Pancreas (tissue), 10 donors: ENCODE measurements at regions not wholly inside any gene's neighbourhood (a gene's known extent, or its start where the extent isn't known, plus 50 kb on each side); places are given as distances from the start of the nearest gene placed in this dataset.

ENCODE experiments used
- ATAC-seq, 4 donors: fragments of 200-7000 bp; cut with Tn5 transposase; one replicate each; pipeline versions ENCODE4 v1.8.0 to v1.9.1; 2020; ENCODE audit warnings: mild to moderate bottlenecking in 4 of 4, moderate library complexity in 4 of 4
- DNase-seq, 6 donors: peaks; one replicate each; pipeline ENCODE4 v3.0.0-alpha.2; 2020
- FAIRE-seq: peaks from 2 replicates; lab custom pipeline; 2012; peaks lifted over from hg19 to GRCh38; lab: Jason Lieb, UNC
- H3K27ac ChIP-seq, 4 donors: fragments of 200-600 bp; sonication (generic); 1 replicate in 3 of 4; 2 replicates in 1 of 4; pipeline versions ENCODE4 v1.5.0 to v1.8.0; 2020
- H3K27me3 ChIP-seq, 4 donors: fragments of 200-600 bp; one replicate each; pipeline ENCODE4 v1.8.0; 2021
- H3K36me3 ChIP-seq, 3 donors: fragments of 200-600 bp; sonication (generic) in 1 of 3; one replicate each; pipeline versions ENCODE4 v1.5.0 to v1.8.0; 2020 to 2021
- H3K4me1 ChIP-seq, 3 donors: fragments of 200-600 bp; one replicate each; pipeline ENCODE4 v1.8.0; 2021
- H3K4me3 ChIP-seq, 4 donors: fragments of 200-600 bp; sonication (generic) in 2 of 4; one replicate each; pipeline versions ENCODE4 v1.5.0 to v1.8.0; 2020 to 2021
- H3K9me3 ChIP-seq, 4 donors: fragments of 200-600 bp; one replicate each; pipeline ENCODE4 v1.8.0; 2021
- WGBS, 2 donors: extraction: QIAGEN DNeasy Blood & Tissue Kit; methylation state at CpG; one replicate each; pipeline ENCODE4 v1.1.7; 2013; 5-methylcytosine and 5-hydroxymethylcytosine counted together
- intact Hi-C, 3 donors: fragments of 100-400 bp; cut with DNase I; formaldehyde crosslinking; loops; one replicate each; pipeline versions ENCODE4 v1.11.1 to v1.14.2; 2022
- TF ChIP-seq, protein P1 (sequence below), 4 donors: fragments of 200-600 bp; sonication (generic) in 3 of 4; IDR thresholded peaks; one replicate each; pipeline versions ENCODE4 v1.5.0 to v1.8.0; 2021; ENCODE audit warnings: antibody characterized with exemption in 4 of 4
- donor health status: healthy with polysubstance abuse.
- donor health status: DM: no; HTN: no; CAD: no; lungs with moderate emphysema.
- donor health status: DM: no; HTN: no; CAD: no.
- donor health status: control.
- donor health status: control.
- donor health status: Bipolar disorder and iron deficiency.
- donor health status: DM: yes; HTN: yes; CAD: no.
- donor health status: DM: no; HTN: no; CAD: no.
- donor health status: DM: no; HTN: no; CAD: no.
- donor health status: DM: yes; HTN: yes; CAD: no.

GRCh38 chr2:215835657-215836056 is 177.7 kb downstream of the MREG start:
- Histone ChIP-seq H3K4me1 (no peaks in the 10 kb centered on the region), H3K27me3 (no peaks in the 10 kb centered on the region), H3K4me3 (no peak overlapping the region), H3K9me3 (no peaks in the 10 kb centered on the region), H3K27ac (no peak overlapping the region), H3K36me3 (no peaks in the 10 kb centered on the region)
- TF ChIP-seq, protein P1, sequence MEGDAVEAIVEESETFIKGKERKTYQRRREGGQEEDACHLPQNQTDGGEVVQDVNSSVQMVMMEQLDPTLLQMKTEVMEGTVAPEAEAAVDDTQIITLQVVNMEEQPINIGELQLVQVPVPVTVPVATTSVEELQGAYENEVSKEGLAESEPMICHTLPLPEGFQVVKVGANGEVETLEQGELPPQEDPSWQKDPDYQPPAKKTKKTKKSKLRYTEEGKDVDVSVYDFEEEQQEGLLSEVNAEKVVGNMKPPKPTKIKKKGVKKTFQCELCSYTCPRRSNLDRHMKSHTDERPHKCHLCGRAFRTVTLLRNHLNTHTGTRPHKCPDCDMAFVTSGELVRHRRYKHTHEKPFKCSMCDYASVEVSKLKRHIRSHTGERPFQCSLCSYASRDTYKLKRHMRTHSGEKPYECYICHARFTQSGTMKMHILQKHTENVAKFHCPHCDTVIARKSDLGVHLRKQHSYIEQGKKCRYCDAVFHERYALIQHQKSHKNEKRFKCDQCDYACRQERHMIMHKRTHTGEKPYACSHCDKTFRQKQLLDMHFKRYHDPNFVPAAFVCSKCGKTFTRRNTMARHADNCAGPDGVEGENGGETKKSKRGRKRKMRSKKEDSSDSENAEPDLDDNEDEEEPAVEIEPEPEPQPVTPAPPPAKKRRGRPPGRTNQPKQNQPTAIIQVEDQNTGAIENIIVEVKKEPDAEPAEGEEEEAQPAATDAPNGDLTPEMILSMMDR (IDR thresholded peaks at IDR 0.05): no peak
- DNase-seq (no peak), ATAC-seq (no peak), FAIRE-seq (peak; percentile 45)
- WGBS, 2 donors: 65 to 67% methylated on average over 1 of the region's 1 CpG
- intact Hi-C loops: no loop called here

GRCh38 chr2:215835231-215835630 is 178.1 kb downstream of the MREG start:
- Histone ChIP-seq H3K4me1 (no peaks in the 10 kb centered on the region), H3K9me3 (no peaks in the 10 kb centered on the region), H3K27ac (no peak overlapping the region), H3K36me3 (no peaks in the 10 kb centered on the region), H3K27me3 (no peaks in the 10 kb centered on the region), H3K4me3 (no peak overlapping the region)
- TF ChIP-seq, protein P1 (IDR thresholded peaks at IDR 0.05): no peak
- ATAC-seq: no peak
- whole genome bisulfite sequencing, 2 donors: 85 to 88% methylated on average over 1 of the region's 1 CpG
- no peak for DNase-seq
- no peak for FAIRE-seq
- intact Hi-C loops: no loop called here

- Histone ChIP-seq H3K27me3 (no peaks in the 10 kb centered on the region), H3K4me3 (no peak overlapping the region), H3K36me3 (no peaks in the 10 kb centered on the region), H3K27ac (no peak overlapping the region), H3K4me1 (no peaks in the 10 kb centered on the region), H3K9me3 (no peaks in the 10 kb centered on the region)
- FAIRE-seq (no peak), ATAC-seq (peak; percentile 48 to 83 (median 75)), DNase-seq (no peak)
- TF ChIP-seq, protein P1 (IDR thresholded peaks at IDR 0.05): no peak
- intact Hi-C loops: no loop called here
- WGBS, 2 donors: 46 to 52% methylated on average over 5 of the region's 5 CpGs
Observed at GRCh38 chr2:215833531-215834162, 179.7 kb downstream of the MREG start.

GRCh38 chr2:215832791-215833190 is 180.6 kb downstream of the MREG start:
- no peaks in the 10 kb centered on the region for H3K27me3 ChIP-seq
- H3K36me3 ChIP-seq: no peaks in the 10 kb centered on the region
- TF ChIP-seq, protein P1 (IDR thresholded peaks at IDR 0.05): no peak
- no peak overlapping the region for H3K27ac ChIP-seq
- intact Hi-C loops: no loop called here
- H3K4me1 ChIP-seq: no peaks in the 10 kb centered on the region
- ATAC-seq: peak in 1 of 4 donors; percentile 50
- no peak for DNase-seq
- FAIRE-seq: no peak
- 73 to 75% methylated on average over 6 of the region's 6 CpGs for WGBS, 2 donors
- no peaks in the 10 kb centered on the region for H3K9me3 ChIP-seq
- no peak overlapping the region for H3K4me3 ChIP-seq

DNA sequence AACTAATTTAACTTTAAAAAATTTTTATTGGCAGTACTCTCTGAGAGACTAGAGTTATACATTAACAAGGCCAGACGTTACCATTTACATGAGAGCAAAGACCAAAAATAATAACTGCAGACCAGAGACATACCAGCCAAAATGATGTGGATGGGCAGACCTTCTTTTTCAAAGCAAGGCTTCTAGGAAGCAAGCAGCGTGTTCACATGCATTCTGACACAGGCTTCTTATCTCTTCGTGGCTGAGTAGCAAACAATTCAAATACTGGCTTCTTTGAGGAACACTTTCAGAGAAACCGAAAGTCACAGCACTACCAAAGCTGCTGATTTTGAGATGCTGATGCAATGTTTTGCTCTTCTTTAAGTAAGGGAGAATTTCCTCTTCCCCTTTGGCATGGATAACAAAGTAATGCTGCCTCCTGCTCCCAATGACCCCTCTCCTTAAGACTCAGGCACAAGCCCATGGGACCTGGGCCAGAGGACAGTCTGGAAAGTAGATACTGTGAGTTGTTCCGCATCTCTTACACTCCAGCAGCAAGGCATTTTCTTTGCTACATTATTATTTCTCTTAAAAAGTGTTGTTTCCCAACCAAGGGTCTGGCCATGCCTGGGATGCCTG is 181.9 kb downstream of the MREG start:
- intact Hi-C loops: no loop called here
- no peak for FAIRE-seq
- no peak overlapping the region for H3K4me3 ChIP-seq
- no peaks in the 10 kb centered on the region for H3K4me1 ChIP-seq
- WGBS, 2 donors: 18 to 23% methylated on average over 5 of the region's 5 CpGs
- H3K36me3 ChIP-seq: no peaks in the 10 kb centered on the region
- DNase-seq: peak in 1 of 6 donors; percentile 5
- TF ChIP-seq, protein P1 (IDR thresholded peaks at IDR 0.05): no peak
- H3K9me3 ChIP-seq: no peaks in the 10 kb centered on the region
- H3K27ac ChIP-seq: peak overlapping the region in 1 of 4 donors; percentile 9
- H3K27me3 ChIP-seq: no peaks in the 10 kb centered on the region
- peak in 3 of 4 donors; percentile 20 to 56 (median 46) for ATAC-seq
